Tibial artery (tissue), 4 donors: ENCODE measurements at regions not wholly inside any gene's neighbourhood (a gene's known extent, or its start where the extent isn't known, plus 50 kb on each side); places are given as distances from the start of the nearest gene placed in this dataset.
A peak's percentile ranks its signal among the peaks of the same experiment; 100 is the strongest.

Experiments used
- DNase-seq, 2 donors: peaks; one replicate each; pipeline ENCODE4 v3.0.0-alpha.2; 2019
- H3K27ac ChIP-seq, 2 donors: fragments of 200-600 bp; sonication (generic) in 1 of 2; 1 replicate in 1 of 2; 2 replicates in 1 of 2; pipeline ENCODE4 v1.5.1; 2018 to 2019; ENCODE audit warnings: mild to moderate bottlenecking in 1 of 2
- H3K27me3 ChIP-seq, 2 donors: fragments of 200-600 bp; sonication (generic) in 1 of 2; one replicate each; pipeline versions ENCODE4 v1.5.1 to v1.6.0; 2016 to 2019
- H3K36me3 ChIP-seq, 3 donors: fragments of 200-600 bp; sonication (generic) in 2 of 3; one replicate each; pipeline ENCODE4 v1.5.1; 2016 to 2019; ENCODE audit warnings: mild to moderate bottlenecking in 2 of 3
- H3K4me1 ChIP-seq, 4 donors: fragments of 200-600 bp; sonication (generic) in 2 of 4; 1 replicate in 3 of 4; 2 replicates in 1 of 4; pipeline ENCODE4 v1.5.1; 2016 to 2019
- H3K4me3 ChIP-seq, 2 donors: fragments of 200-600 bp; sonication (generic) in 1 of 2; 1 replicate in 1 of 2; 2 replicates in 1 of 2; pipeline ENCODE4 v1.5.1; 2018 to 2019; ENCODE audit warnings: mild to moderate bottlenecking in 2 of 2
- H3K9me3 ChIP-seq, 3 donors: fragments of 200-600 bp; sonication (generic) in 1 of 3; one replicate each; pipeline ENCODE4 v1.5.1; 2016 to 2019
- intact Hi-C: fragments of 100-400 bp; cut with DNase I; formaldehyde crosslinking; loops from one replicate; pipeline ENCODE4 v1.15.0; 2023; ENCODE audit warnings: low total_unique reads
- TF ChIP-seq, protein P1 (sequence below), 2 experiments: fragments of 200-600 bp in 1 of 2; fragments of 450-650 bp in 1 of 2; IDR thresholded peaks; one replicate each; pipeline ENCODE4 v1.5.1; 2017 to 2019; ENCODE audit warnings: antibody characterized with exemption in 2 of 2, mild to moderate bottlenecking in 1 of 2, moderate library complexity in 1 of 2

DNA sequence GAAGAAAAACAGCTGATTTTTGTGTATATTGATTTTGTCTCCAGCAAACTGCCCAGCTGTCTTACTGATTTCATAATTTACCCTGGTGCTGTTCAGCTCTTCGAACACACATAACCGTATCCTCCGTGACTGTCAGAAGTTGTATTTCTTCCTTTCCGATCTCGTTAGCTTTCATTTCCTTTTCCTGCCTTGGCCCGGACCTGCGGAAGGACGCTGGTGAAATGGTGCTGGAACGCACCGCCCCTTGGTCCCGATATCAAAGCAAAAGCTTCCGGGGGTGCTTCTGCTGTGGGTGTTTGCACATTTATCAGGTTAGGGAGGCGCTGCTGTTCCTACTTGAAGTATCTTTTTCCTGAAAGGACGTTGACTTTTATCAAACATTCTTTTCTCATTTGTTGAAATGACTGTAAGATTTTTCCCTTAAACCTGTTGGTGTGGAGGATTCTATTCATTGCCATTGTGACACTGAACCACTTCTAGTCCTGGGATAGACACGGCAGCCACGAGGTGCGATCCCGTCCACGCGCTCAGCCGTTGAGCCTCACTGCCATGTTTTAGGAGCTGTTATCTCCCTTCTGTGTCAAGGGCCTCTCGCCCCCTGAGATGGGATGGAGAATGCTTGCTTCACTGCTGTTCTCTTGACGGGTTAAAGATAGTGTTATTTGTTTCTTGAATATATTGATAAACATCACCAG is 72.6 kb downstream of the FOXL3 start:
- Histone ChIP-seq H3K9me3 (peaks cover 0 to 6% (median 4%) of the 10 kb centered on the region in 3 donors), H3K27ac (no peak overlapping the region), H3K4me3 (peak overlapping the region in 1 of 2 donors; percentile 3), H3K36me3 (no peaks in the 10 kb centered on the region), H3K27me3 (peaks cover 0 to 72% of the 10 kb centered on the region in 2 donors), H3K4me1 (peaks cover 0 to 13% (median 0%) of the 10 kb centered on the region in 4 donors)
- intact Hi-C loops: no loop called here
- TF ChIP-seq, protein P1, sequence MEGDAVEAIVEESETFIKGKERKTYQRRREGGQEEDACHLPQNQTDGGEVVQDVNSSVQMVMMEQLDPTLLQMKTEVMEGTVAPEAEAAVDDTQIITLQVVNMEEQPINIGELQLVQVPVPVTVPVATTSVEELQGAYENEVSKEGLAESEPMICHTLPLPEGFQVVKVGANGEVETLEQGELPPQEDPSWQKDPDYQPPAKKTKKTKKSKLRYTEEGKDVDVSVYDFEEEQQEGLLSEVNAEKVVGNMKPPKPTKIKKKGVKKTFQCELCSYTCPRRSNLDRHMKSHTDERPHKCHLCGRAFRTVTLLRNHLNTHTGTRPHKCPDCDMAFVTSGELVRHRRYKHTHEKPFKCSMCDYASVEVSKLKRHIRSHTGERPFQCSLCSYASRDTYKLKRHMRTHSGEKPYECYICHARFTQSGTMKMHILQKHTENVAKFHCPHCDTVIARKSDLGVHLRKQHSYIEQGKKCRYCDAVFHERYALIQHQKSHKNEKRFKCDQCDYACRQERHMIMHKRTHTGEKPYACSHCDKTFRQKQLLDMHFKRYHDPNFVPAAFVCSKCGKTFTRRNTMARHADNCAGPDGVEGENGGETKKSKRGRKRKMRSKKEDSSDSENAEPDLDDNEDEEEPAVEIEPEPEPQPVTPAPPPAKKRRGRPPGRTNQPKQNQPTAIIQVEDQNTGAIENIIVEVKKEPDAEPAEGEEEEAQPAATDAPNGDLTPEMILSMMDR (IDR thresholded peaks at IDR 0.05): no peak
- no peak for DNase-seq

DNA sequence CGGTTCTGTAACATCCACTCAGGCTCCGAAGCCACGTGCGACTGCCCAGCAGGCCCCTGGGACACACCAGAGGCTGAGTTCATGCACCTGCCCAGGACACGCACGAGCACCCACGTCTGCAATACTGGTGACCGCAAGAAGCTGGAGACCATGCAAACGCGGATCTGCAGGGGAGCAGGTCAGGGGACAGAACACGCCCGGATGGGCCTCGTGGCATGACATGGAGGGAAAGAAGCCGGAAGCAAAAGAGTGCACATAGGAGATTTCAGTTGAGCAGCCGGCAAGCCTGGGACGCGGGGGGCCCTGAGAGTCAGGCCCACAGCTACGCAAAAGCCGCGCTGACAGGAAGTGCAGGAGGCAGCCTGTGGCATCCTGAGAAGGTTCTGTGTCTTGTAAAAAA is 73.7 kb downstream of the FOXL3 start:
- H3K4me3 ChIP-seq: no peak overlapping the region
- no peaks in the 10 kb centered on the region for H3K9me3 ChIP-seq
- peaks cover 0 to 66% of the 10 kb centered on the region in 2 donors for H3K27me3 ChIP-seq
- no peak for DNase-seq
- H3K27ac ChIP-seq: no peak overlapping the region
- H3K36me3 ChIP-seq: no peaks in the 10 kb centered on the region
- intact Hi-C loops: no loop called here
- TF ChIP-seq, protein P1 (IDR thresholded peaks at IDR 0.05): no peak
- H3K4me1 ChIP-seq: peaks cover 0 to 7% (median 0%) of the 10 kb centered on the region in 4 donors

DNA sequence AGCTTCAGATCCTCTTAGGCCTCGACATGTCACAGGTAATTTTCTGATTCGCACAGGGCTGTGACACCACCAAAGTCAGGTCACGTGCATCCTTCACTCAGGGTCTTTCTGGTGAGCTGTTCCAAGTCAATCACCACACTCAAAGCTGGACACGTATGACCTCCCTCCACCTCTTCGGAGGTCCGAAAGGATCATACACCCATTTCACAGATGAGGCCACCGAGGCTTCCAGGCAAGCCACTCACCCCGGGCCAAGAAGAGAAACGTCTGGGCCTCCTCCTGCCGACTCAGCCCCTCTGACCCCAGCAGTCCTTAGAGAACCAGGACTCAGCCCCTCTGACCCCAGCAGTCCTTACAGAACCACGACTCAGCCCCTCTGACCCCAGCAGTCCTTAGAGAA is 74.6 kb downstream of the FOXL3 start:
- intact Hi-C loops: no loop called here
- no peaks in the 10 kb centered on the region for H3K36me3 ChIP-seq
- DNase-seq: no peak
- H3K9me3 ChIP-seq: no peaks in the 10 kb centered on the region
- peaks cover 0 to 57% of the 10 kb centered on the region in 2 donors for H3K27me3 ChIP-seq
- TF ChIP-seq, protein P1 (IDR thresholded peaks at IDR 0.05): no peak
- no peak overlapping the region for H3K27ac ChIP-seq
- H3K4me3 ChIP-seq: no peak overlapping the region
- H3K4me1 ChIP-seq: peaks cover 0 to 6% (median 0%) of the 10 kb centered on the region in 4 donors

DNA sequence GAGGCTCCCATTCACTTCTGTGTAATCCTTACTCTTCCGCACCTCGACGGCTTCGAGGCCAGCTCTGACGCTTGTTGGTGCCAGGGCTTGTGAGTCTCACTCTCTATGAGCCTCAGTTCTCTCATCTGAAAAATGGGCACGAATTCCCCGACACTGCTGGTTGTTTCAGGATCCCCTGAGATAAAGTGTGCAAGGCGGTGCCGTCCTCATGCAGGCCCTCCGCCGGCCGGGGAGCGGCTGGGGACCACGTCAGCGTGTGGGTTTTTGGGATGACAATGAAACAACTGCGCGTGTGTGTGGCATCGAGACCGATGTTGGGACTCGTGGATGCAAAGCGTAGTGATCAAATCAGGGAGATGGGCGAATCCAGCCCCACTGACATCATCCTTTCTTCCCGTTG is 75.6 kb downstream of the FOXL3 start:
- H3K36me3 ChIP-seq: no peaks in the 10 kb centered on the region
- intact Hi-C loops: no loop called here
- DNase-seq: no peak
- H3K27me3 ChIP-seq: peaks cover 0 to 46% of the 10 kb centered on the region in 2 donors
- TF ChIP-seq, protein P1 (IDR thresholded peaks at IDR 0.05): no peak
- no peak overlapping the region for H3K27ac ChIP-seq
- H3K4me3 ChIP-seq: no peak overlapping the region
- no peaks in the 10 kb centered on the region for H3K9me3 ChIP-seq
- H3K4me1 ChIP-seq: no peaks in the 10 kb centered on the region

DNA sequence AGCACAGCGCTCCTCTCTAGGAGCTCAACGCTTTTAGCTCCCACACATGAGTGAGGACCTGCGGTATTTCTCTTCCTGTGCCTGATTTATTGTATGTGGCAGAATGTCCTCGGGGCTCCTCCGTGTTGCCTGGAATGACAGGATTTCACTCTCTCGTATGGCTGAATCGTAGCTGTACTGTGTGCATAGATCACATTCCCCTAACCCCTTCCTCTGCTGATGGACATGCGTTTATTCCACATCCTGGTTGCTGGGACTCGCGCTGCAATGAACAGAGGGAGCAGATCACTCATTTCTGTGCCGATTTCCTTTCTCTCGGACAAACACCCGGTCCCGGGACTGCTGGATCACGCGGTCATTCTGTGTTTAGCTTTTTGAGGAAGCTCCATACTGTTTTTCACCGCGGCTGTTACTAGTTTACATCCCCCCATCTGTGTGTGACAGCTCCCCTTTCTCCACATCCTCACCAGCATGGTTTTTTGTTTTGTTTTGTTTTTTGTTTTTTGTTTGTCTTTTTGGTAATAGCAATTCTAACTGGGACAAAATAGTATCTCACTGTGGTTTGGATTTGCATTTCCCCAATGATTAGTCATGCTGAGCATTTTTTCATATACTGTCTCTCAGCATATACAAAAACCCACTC is 76.3 kb downstream of the FOXL3 start:
- DNase-seq: no peak
- intact Hi-C loops: no loop called here
- no peaks in the 10 kb centered on the region for H3K36me3 ChIP-seq
- no peaks in the 10 kb centered on the region for H3K9me3 ChIP-seq
- H3K27me3 ChIP-seq: peaks cover 0 to 44% of the 10 kb centered on the region in 2 donors
- TF ChIP-seq, protein P1 (IDR thresholded peaks at IDR 0.05): no peak
- H3K4me3 ChIP-seq: no peak overlapping the region
- H3K27ac ChIP-seq: no peak overlapping the region
- H3K4me1 ChIP-seq: no peaks in the 10 kb centered on the region
